Coronary artery (tissue), 2 donors: ENCODE measurements at regions not wholly inside any gene's neighbourhood (a gene's known extent, or its start where the extent isn't known, plus 50 kb on each side); places are given as distances from the start of the nearest gene placed in this dataset.

Experiments
- DNase-seq: peaks from one replicate; pipeline ENCODE4 v3.0.0-alpha.2; 2017; ENCODE audit warnings: low spot score
- H3K27ac ChIP-seq, 2 donors: fragments of 200-600 bp; sonication (generic); one replicate each; pipeline ENCODE4 v1.5.1; 2016 to 2019
- H3K4me3 ChIP-seq: fragments of 200-600 bp; sonication (generic); 2 replicates; pipeline ENCODE4 v1.5.1; 2016; ENCODE audit warnings: mild to moderate bottlenecking, moderate library complexity
- TF ChIP-seq, protein P1 (sequence below): fragments of 200-600 bp; sonication (generic); IDR thresholded peaks from one replicate; pipeline ENCODE4 v1.5.1; 2019; ENCODE audit warnings: antibody characterized with exemption

GRCh38 chr10:130430852-130431704, 294.9 kb downstream of the GLRX3 start:
- Histone ChIP-seq H3K27ac (no peak overlapping the region), H3K4me3 (no peak overlapping the region)
- TF ChIP-seq, protein P1, sequence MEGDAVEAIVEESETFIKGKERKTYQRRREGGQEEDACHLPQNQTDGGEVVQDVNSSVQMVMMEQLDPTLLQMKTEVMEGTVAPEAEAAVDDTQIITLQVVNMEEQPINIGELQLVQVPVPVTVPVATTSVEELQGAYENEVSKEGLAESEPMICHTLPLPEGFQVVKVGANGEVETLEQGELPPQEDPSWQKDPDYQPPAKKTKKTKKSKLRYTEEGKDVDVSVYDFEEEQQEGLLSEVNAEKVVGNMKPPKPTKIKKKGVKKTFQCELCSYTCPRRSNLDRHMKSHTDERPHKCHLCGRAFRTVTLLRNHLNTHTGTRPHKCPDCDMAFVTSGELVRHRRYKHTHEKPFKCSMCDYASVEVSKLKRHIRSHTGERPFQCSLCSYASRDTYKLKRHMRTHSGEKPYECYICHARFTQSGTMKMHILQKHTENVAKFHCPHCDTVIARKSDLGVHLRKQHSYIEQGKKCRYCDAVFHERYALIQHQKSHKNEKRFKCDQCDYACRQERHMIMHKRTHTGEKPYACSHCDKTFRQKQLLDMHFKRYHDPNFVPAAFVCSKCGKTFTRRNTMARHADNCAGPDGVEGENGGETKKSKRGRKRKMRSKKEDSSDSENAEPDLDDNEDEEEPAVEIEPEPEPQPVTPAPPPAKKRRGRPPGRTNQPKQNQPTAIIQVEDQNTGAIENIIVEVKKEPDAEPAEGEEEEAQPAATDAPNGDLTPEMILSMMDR = no peak
- DNase-seq = peak; percentile 43

GRCh38 chr10:130432271-130432670, 296.1 kb downstream of the GLRX3 start:
- no peak overlapping the region for H3K4me3 ChIP-seq
- H3K27ac ChIP-seq = no peak overlapping the region
- peak; percentile 26 for DNase-seq
- TF ChIP-seq, protein P1 = no peak

DNA sequence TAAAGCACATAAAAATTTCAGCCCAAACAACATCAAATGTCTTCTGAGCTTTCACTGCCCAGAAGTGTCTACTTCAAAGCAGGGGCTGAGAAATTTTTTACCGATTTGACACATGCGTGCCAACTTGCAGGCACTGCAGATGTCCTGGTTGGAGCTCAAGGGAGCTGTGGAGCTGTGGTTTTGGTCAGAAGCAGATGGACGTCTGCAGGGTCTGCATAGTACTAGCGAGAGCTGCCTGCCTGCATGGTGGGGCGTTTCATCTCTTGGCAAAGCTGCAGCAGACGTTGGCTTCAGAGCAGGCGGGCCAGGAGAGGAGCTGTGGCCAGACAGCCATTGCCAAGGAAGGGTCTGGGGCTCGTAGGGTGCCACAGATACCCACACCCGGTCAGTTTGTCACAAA, 296.7 kb downstream of the GLRX3 start:
- Histone ChIP-seq H3K4me3 (no peak overlapping the region), H3K27ac (no peak overlapping the region)
- TF ChIP-seq, protein P1 = no peak
- peak; percentile 40 for DNase-seq

GRCh38 chr10:130434446-130435385, 298.5 kb downstream of the GLRX3 start:
- H3K27ac ChIP-seq = no peak overlapping the region
- H3K4me3 ChIP-seq = no peak overlapping the region
- peak; percentile 45 for DNase-seq
- TF ChIP-seq, protein P1 = no peak

GRCh38 chr10:130435961-130436360, 299.8 kb downstream of the GLRX3 start:
- H3K4me3 ChIP-seq = no peak overlapping the region
- DNase-seq = no peak
- TF ChIP-seq, protein P1 = no peak
- no peak overlapping the region for H3K27ac ChIP-seq

- TF ChIP-seq, protein P1 = no peak
- H3K27ac ChIP-seq = peak overlapping the region; percentile 5 to 32
- DNase-seq = peak; percentile 50
- no peak overlapping the region for H3K4me3 ChIP-seq
These were observed 302.7 kb downstream of the GLRX3 start for GRCh38 chr10:130438861-130439260.
